Gastroesophageal sphincter (tissue), 3 donors: ENCODE measurements at regions not wholly inside any gene's neighbourhood (a gene's known extent, or its start where the extent isn't known, plus 50 kb on each side); places are given as distances from the start of the nearest gene placed in this dataset.

Experiments used
- CTCF ChIP-seq, 4 experiments: fragments of 200-600 bp in 2 of 4; fragments of 450-650 bp in 2 of 4; sonication (generic) in 1 of 4; IDR thresholded peaks; one replicate each; pipeline ENCODE4 v1.5.1; 2017 to 2019; ENCODE audit warnings: antibody characterized with exemption in 4 of 4, mild to moderate bottlenecking in 2 of 4, moderate library complexity in 2 of 4
- POLR2A ChIP-seq, 2 donors: fragments of 450-650 bp; IDR thresholded peaks; one replicate each; pipeline ENCODE4 v1.6.1; 2017; ENCODE audit warnings: antibody characterized with exemption in 2 of 2, mild to moderate bottlenecking in 2 of 2, moderate library complexity in 1 of 2
- POLR2AphosphoS5 ChIP-seq: sonication (generic); formaldehyde crosslinking; IDR thresholded peaks from one replicate; pipeline ENCODE4 v1.6.1; 2017; ENCODE audit warnings: antibody characterized with exemption

- no peak for TF ChIP-seq CTCF (IDR thresholded peaks at IDR 0.05)
- TF ChIP-seq POLR2A (IDR thresholded peaks at IDR 0.05): no peak
- no peak for TF ChIP-seq POLR2AphosphoS5
These were observed 61.1 kb upstream of the BOC start for GRCh38 chr3:113150250-113150649.
